ENCODE measurements at regions not wholly inside any gene's neighbourhood (a gene's known extent, or its start where the extent isn't known, plus 50 kb on each side); places are given as distances from the start of the nearest gene placed in this dataset.
"Not testable (repeated sequence)": the region's sequence is repeated elsewhere in the genome, so short reads cannot be mapped to it uniquely, and the experiment has no call there.

GRCh38 chr7:116340943-116341907 is 130.9 kb downstream of the TES start:
- DNase-seq (ENCODE audit: low spot score): peak; percentile 8

- no peak for DNase-seq (ENCODE audit: low spot score)
These were observed 131.8 kb downstream of the TES start for GRCh38 chr7:116342125-116342524.

- no peak for DNase-seq (ENCODE audit: low spot score)
These were observed 137.0 kb downstream of the TES start for GRCh38 chr7:116347151-116347832.

GRCh38 chr7:116348346-116348745 is 138.0 kb downstream of the TES start:
- no peak for DNase-seq (ENCODE audit: low spot score)

- no peak for DNase-seq (ENCODE audit: low spot score)
These were observed 141.6 kb downstream of the TES start for GRCh38 chr7:116351966-116352365.

GRCh38 chr7:116353647-116354046 is 143.3 kb downstream of the TES start:
- peak; percentile 13 for DNase-seq (ENCODE audit: low spot score)

- DNase-seq (ENCODE audit: low spot score): no peak
These were observed 143.8 kb downstream of the TES start for GRCh38 chr7:116354171-116354545.

GRCh38 chr7:116354546-116355423 is 144.4 kb downstream of the TES start:
- peak; percentile 98 for DNase-seq (ENCODE audit: low spot score)

- DNase-seq (ENCODE audit: low spot score): no peak
These were observed 144.1 kb upstream of the CAV2 start for GRCh38 chr7:116355424-116355765.

GRCh38 chr7:116356333-116356965 is 143.1 kb upstream of the CAV2 start:
- no peak for DNase-seq (ENCODE audit: low spot score)

- DNase-seq (ENCODE audit: low spot score): peak; percentile 5
These were observed 142.6 kb upstream of the CAV2 start for GRCh38 chr7:116356979-116357378.

GRCh38 chr7:116357781-116358670 is 141.5 kb upstream of the CAV2 start:
- peak; percentile 79 for DNase-seq (ENCODE audit: low spot score)

- no peak for DNase-seq (ENCODE audit: low spot score)
These were observed 137.8 kb upstream of the CAV2 start for GRCh38 chr7:116361767-116362166.

- no peak for DNase-seq (ENCODE audit: low spot score)
These were observed 135.7 kb upstream of the CAV2 start for GRCh38 chr7:116363637-116364432.

GRCh38 chr7:116364469-116364868 is 135.1 kb upstream of the CAV2 start:
- no peak for DNase-seq (ENCODE audit: low spot score)

- DNase-seq (ENCODE audit: low spot score): no peak
These were observed 133.7 kb upstream of the CAV2 start for GRCh38 chr7:116365797-116366196.

- DNase-seq (ENCODE audit: low spot score): peak; percentile 22
These were observed 132.2 kb upstream of the CAV2 start for GRCh38 chr7:116367171-116367813.

GRCh38 chr7:116368965-116369364 is 130.6 kb upstream of the CAV2 start:
- DNase-seq (ENCODE audit: low spot score): no peak

GRCh38 chr7:116371536-116371935 is 128.0 kb upstream of the CAV2 start:
- DNase-seq (ENCODE audit: low spot score): not testable (repeated sequence)

All from kidney tubule cell (primary cell).